ENCODE measurements at regions not wholly inside any gene's neighbourhood (a gene's known extent, or its start where the extent isn't known, plus 50 kb on each side); places are given as distances from the start of the nearest gene placed in this dataset.

DNA sequence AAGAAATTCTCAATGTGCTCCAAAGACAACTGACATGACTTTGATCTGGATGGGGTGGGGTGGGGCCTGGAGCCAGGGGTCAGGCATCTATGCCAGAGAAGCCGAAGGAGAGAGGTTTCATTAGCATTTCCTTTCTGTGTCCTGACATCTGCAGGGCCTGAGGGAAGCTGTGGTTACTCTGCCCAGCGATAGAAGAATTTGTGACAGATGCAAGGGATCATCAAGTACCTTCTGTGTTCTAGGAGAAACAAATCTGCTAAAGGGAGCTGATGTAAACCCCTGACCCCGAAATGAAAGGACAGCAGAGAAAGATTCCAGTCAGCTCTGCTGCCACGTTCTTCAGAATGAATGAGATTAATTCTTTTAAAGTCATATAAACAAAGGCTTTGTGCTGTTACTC, 335.7 kb downstream of the PRELID2 start:
- Histone ChIP-seq H3K4me3 (no peak overlapping the region), H3K27me3 (ENCODE audit: control insufficient read depth in 3 of 3, insufficient read depth in 3 of 3, low read length in 2 of 3) (no peaks in the 10 kb centered on the region), H3K36me3 (ENCODE audit: control insufficient read depth in 4 of 4, insufficient read depth in 4 of 4, low read length in 4 of 4) (no peaks in the 10 kb centered on the region), H3K9ac (ENCODE audit: insufficient read depth in 1 of 2, low read length in 2 of 2) (no peak overlapping the region), H3K9me3 (ENCODE audit: control insufficient read depth in 4 of 4, insufficient read depth in 3 of 4, low read length in 3 of 4) (no peaks in the 10 kb centered on the region), H3K4me1 (ENCODE audit: control insufficient read depth in 5 of 5, insufficient read depth in 5 of 5, low read length in 5 of 5) (peaks cover 0 to 5% (median 0%) of the 10 kb centered on the region in 5 donors), H3K27ac (ENCODE audit: low read depth in 1 of 2, low read length in 1 of 2) (no peak overlapping the region)
- TF ChIP-seq, protein P1, sequence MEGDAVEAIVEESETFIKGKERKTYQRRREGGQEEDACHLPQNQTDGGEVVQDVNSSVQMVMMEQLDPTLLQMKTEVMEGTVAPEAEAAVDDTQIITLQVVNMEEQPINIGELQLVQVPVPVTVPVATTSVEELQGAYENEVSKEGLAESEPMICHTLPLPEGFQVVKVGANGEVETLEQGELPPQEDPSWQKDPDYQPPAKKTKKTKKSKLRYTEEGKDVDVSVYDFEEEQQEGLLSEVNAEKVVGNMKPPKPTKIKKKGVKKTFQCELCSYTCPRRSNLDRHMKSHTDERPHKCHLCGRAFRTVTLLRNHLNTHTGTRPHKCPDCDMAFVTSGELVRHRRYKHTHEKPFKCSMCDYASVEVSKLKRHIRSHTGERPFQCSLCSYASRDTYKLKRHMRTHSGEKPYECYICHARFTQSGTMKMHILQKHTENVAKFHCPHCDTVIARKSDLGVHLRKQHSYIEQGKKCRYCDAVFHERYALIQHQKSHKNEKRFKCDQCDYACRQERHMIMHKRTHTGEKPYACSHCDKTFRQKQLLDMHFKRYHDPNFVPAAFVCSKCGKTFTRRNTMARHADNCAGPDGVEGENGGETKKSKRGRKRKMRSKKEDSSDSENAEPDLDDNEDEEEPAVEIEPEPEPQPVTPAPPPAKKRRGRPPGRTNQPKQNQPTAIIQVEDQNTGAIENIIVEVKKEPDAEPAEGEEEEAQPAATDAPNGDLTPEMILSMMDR (IDR thresholded peaks at IDR 0.05; ENCODE audit: control extremely low read depth, extremely low read depth): no peak
- ATAC-seq (ENCODE audit: insufficient read depth, low FRiP score) (no peak), DNase-seq (peak; percentile 19 to 43 (median 38))
- 38 to 49% methylated on average over 4 of the region's 4 CpGs for WGBS, 2 donors

DNA sequence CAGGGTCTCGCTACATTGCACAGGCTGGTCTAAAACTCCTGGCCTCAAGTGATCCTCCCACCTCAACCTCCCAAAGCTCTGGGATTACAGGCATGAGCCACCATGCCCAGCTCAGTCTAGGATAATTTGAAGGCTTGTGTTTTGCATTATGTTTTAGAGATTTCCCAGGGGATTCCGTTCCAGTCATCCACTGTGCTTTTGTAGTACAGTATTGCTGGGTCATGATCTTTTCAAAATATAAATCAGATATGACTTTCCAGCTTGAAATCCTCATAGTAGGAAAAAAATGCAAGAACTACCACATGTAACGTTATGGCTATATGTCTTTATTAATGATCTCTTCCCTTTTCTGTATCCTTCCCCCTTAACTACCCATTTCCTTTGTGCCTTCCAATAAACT, 338.1 kb downstream of the PRELID2 start:
- Histone ChIP-seq H3K36me3 (ENCODE audit: control insufficient read depth in 4 of 4, insufficient read depth in 4 of 4, low read length in 4 of 4) (no peaks in the 10 kb centered on the region), H3K9ac (ENCODE audit: insufficient read depth in 1 of 2, low read length in 2 of 2) (no peak overlapping the region), H3K27ac (ENCODE audit: low read depth in 1 of 2, low read length in 1 of 2) (no peak overlapping the region), H3K9me3 (ENCODE audit: control insufficient read depth in 4 of 4, insufficient read depth in 3 of 4, low read length in 3 of 4) (no peaks in the 10 kb centered on the region), H3K4me1 (ENCODE audit: control insufficient read depth in 5 of 5, insufficient read depth in 5 of 5, low read length in 5 of 5) (peaks cover 0 to 5% (median 0%) of the 10 kb centered on the region in 5 donors), H3K4me3 (no peak overlapping the region), H3K27me3 (ENCODE audit: control insufficient read depth in 3 of 3, insufficient read depth in 3 of 3, low read length in 2 of 3) (no peaks in the 10 kb centered on the region)
- no peak for DNase-seq
- TF ChIP-seq, protein P1 (IDR thresholded peaks at IDR 0.05; ENCODE audit: control extremely low read depth, extremely low read depth): no peak
- 71 to 73% methylated on average over 3 of the region's 3 CpGs for WGBS, 2 donors
- ATAC-seq (ENCODE audit: insufficient read depth, low FRiP score): no peak

DNA sequence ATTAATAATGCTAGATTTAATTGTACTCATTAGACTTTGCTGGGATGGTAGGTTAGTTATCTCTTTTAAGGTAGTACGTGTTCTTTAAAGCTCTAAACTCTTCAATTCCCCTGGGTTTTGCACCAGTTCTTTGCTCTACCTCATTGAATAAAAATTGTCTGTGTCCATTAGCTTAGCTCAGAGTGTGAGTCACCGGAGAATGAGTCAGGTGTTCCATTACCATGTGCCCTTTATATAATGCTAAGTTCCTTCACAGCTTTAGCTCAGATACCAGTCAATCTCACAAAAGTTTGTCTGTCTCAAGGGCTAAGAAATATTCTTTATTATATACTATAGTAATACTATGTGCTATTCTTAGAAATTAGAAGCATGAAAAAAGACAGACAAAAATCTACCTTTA, 339.4 kb downstream of the PRELID2 start:
- TF ChIP-seq, protein P1 (IDR thresholded peaks at IDR 0.05; ENCODE audit: control extremely low read depth, extremely low read depth): no peak
- WGBS, 2 donors: 89 to 96% methylated on average over 2 of the region's 2 CpGs
- no peaks in the 10 kb centered on the region for H3K9me3 ChIP-seq (ENCODE audit: control insufficient read depth in 4 of 4, insufficient read depth in 3 of 4, low read length in 3 of 4)
- no peak overlapping the region for H3K27ac ChIP-seq (ENCODE audit: low read depth in 1 of 2, low read length in 1 of 2)
- DNase-seq: no peak
- H3K4me1 ChIP-seq (ENCODE audit: control insufficient read depth in 5 of 5, insufficient read depth in 5 of 5, low read length in 5 of 5): peaks cover 0 to 5% (median 0%) of the 10 kb centered on the region in 5 donors
- H3K4me3 ChIP-seq: no peak overlapping the region
- no peaks in the 10 kb centered on the region for H3K27me3 ChIP-seq (ENCODE audit: control insufficient read depth in 3 of 3, insufficient read depth in 3 of 3, low read length in 2 of 3)
- ATAC-seq (ENCODE audit: insufficient read depth, low FRiP score): no peak
- no peaks in the 10 kb centered on the region for H3K36me3 ChIP-seq (ENCODE audit: control insufficient read depth in 4 of 4, insufficient read depth in 4 of 4, low read length in 4 of 4)
- no peak overlapping the region for H3K9ac ChIP-seq (ENCODE audit: insufficient read depth in 1 of 2, low read length in 2 of 2)

DNA sequence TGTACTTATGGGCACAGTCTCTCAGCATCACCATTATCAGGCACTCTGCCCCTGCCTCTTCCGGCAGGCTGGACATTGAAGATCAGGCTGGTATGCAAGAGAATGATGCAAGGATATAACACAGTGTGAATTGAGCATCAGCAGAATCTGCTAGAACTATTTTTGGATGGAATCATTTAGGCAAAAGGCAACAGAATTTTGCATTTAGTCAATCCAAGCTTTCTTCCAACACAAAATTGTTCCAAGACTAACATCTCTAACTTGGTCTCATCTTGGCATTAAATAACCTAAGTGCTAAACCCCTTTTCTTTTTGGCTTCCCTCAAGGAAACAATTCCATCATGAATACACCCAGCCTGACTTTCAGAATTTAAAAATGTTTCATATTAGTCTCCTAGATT, 339.9 kb downstream of the PRELID2 start:
- Histone ChIP-seq H3K4me1 (ENCODE audit: control insufficient read depth in 5 of 5, insufficient read depth in 5 of 5, low read length in 5 of 5) (peaks cover 0 to 5% (median 0%) of the 10 kb centered on the region in 5 donors), H3K36me3 (ENCODE audit: control insufficient read depth in 4 of 4, insufficient read depth in 4 of 4, low read length in 4 of 4) (no peaks in the 10 kb centered on the region), H3K27me3 (ENCODE audit: control insufficient read depth in 3 of 3, insufficient read depth in 3 of 3, low read length in 2 of 3) (no peaks in the 10 kb centered on the region), H3K9me3 (ENCODE audit: control insufficient read depth in 4 of 4, insufficient read depth in 3 of 4, low read length in 3 of 4) (no peaks in the 10 kb centered on the region), H3K27ac (ENCODE audit: low read depth in 1 of 2, low read length in 1 of 2) (no peak overlapping the region), H3K4me3 (no peak overlapping the region), H3K9ac (ENCODE audit: insufficient read depth in 1 of 2, low read length in 2 of 2) (no peak overlapping the region)
- 77 to 84% methylated on average over 1 of the region's 1 CpG for WGBS, 2 donors
- no peak for DNase-seq
- no peak for ATAC-seq (ENCODE audit: insufficient read depth, low FRiP score)
- TF ChIP-seq, protein P1 (IDR thresholded peaks at IDR 0.05; ENCODE audit: control extremely low read depth, extremely low read depth): no peak

Data from lung (tissue), 11 donors.